MM.1S (cell line): ENCODE measurements at regions not wholly inside any gene's neighbourhood (a gene's known extent, or its start where the extent isn't known, plus 50 kb on each side); places are given as distances from the start of the nearest gene placed in this dataset.

ENCODE experiments used
- DNase-seq: peaks from one replicate; pipeline ENCODE4 v3.0.0-alpha.2; 2015
- H2AFZ ChIP-seq: fragments of 300-600 bp; sonication (generic); 2 replicates; pipeline ENCODE4 v1.6.0; 2016; ENCODE audit warnings: antibody characterized with exemption, low read length
- H3F3A ChIP-seq: fragments of 300-600 bp; sonication (generic); 2 replicates; pipeline ENCODE4 v1.6.1; 2016; ENCODE audit warnings: mild to moderate bottlenecking, antibody characterized with exemption, low read length, moderate library complexity, mixed read lengths; ENCODE audit not compliant: insufficient read depth
- H3K27ac ChIP-seq: fragments of 300-600 bp; sonication (generic); 2 replicates; pipeline ENCODE4 v1.5.1; 2016; ENCODE audit warnings: mild to moderate bottlenecking, low read length
- H3K27me3 ChIP-seq: fragments of 300-600 bp; sonication (generic); replicated peaks from 2 replicates; pipeline ENCODE4 v1.6.0; 2016; ENCODE audit warnings: low read length; ENCODE audit not compliant: insufficient read depth
- H3K36me3 ChIP-seq: fragments of 300-600 bp; sonication (generic); replicated peaks from 2 replicates; pipeline ENCODE4 v1.6.1; 2016; ENCODE audit warnings: mild to moderate bottlenecking, low read length, mixed read lengths; ENCODE audit not compliant: insufficient read depth
- H3K4me1 ChIP-seq: fragments of 300-600 bp; sonication (generic); 2 replicates; pipeline ENCODE4 v1.6.1; 2016; ENCODE audit warnings: low read length, mixed read lengths
- H3K4me2 ChIP-seq: fragments of 300-600 bp; sonication (generic); 2 replicates; pipeline ENCODE4 v1.6.0; 2016; ENCODE audit warnings: low read depth, low read length
- H3K4me3 ChIP-seq: fragments of 300-600 bp; sonication (generic); 2 replicates; pipeline ENCODE4 v1.5.1; 2016; ENCODE audit warnings: low read length, mixed read lengths
- H3K79me2 ChIP-seq: fragments of 300-600 bp; sonication (generic); 2 replicates; pipeline ENCODE4 v1.6.1; 2016; ENCODE audit warnings: mixed run types, low read length, mixed read lengths
- H3K9ac ChIP-seq: fragments of 300-600 bp; sonication (generic); 2 replicates; pipeline ENCODE4 v1.6.1; 2016; ENCODE audit warnings: low read length, mixed read lengths
- H3K9me2 ChIP-seq: fragments of 300-600 bp; sonication (generic); replicated peaks from 2 replicates; pipeline ENCODE4 v1.6.1; 2016; ENCODE audit warnings: mild to moderate bottlenecking, low read length, mixed read lengths; ENCODE audit not compliant: insufficient read depth
- H3K9me3 ChIP-seq: fragments of 300-600 bp; sonication (generic); replicated peaks from 2 replicates; pipeline ENCODE4 v1.6.1; 2016; ENCODE audit warnings: mild to moderate bottlenecking, low read length, mixed read lengths; ENCODE audit not compliant: insufficient read depth
- H4K20me1 ChIP-seq: fragments of 300-600 bp; sonication (generic); 2 replicates; pipeline ENCODE4 v1.6.1; 2016; ENCODE audit warnings: mild to moderate bottlenecking, low read length, moderate library complexity, mixed read lengths; ENCODE audit not compliant: insufficient read depth
- CTCF ChIP-seq: fragments of 300-600 bp; sonication (generic); IDR thresholded peaks from 2 replicates; pipeline ENCODE4 v1.5.1; 2016; ENCODE audit warnings: antibody characterized with exemption, low read length, mixed read lengths
- EZH2 ChIP-seq: fragments of 300-600 bp; sonication (generic); optimal IDR thresholded peaks from 2 replicates; pipeline ENCODE3; 2017; ENCODE audit warnings: low read depth, mild to moderate bottlenecking, antibody characterized with exemption, low read length, mixed read lengths
- EZH2phosphoT487 ChIP-seq: fragments of 300-600 bp; sonication (generic); IDR thresholded peaks from 2 replicates; pipeline ENCODE4 v1.6.1; 2018; ENCODE audit warnings: antibody characterized with exemption, low read length

GRCh38 chr12:61916831-61917230 is 343.4 kb upstream of the USP15 start:
- Histone ChIP-seq H3K27ac (no peak overlapping the region), H3K36me3 (no peaks in the 10 kb centered on the region), H3K4me2 (no peak overlapping the region), H3K27me3 (no peaks in the 10 kb centered on the region), H3K9me2 (no peaks in the 10 kb centered on the region), H3K9me3 (no peaks in the 10 kb centered on the region), H3K79me2 (no peaks in the 10 kb centered on the region), H3K4me1 (no peaks in the 10 kb centered on the region), H2AFZ (no peak overlapping the region), H4K20me1 (no peaks in the 10 kb centered on the region), H3K4me3 (no peak overlapping the region), H3F3A (no peaks in the 10 kb centered on the region), H3K9ac (no peak overlapping the region)
- no peak for TF ChIP-seq CTCF
- TF ChIP-seq EZH2: no peak
- TF ChIP-seq EZH2phosphoT487: no peak
- no peak for DNase-seq

- H3K79me2 ChIP-seq: no peaks in the 10 kb centered on the region
- no peak overlapping the region for H3K4me2 ChIP-seq
- no peak for TF ChIP-seq EZH2
- TF ChIP-seq CTCF: no peak
- no peak for TF ChIP-seq EZH2phosphoT487
- no peaks in the 10 kb centered on the region for H3K36me3 ChIP-seq
- no peak overlapping the region for H3K9ac ChIP-seq
- H3K27ac ChIP-seq: no peak overlapping the region
- H4K20me1 ChIP-seq: no peaks in the 10 kb centered on the region
- no peaks in the 10 kb centered on the region for H3K9me3 ChIP-seq
- no peak for DNase-seq
- H3K27me3 ChIP-seq: no peaks in the 10 kb centered on the region
- no peak overlapping the region for H2AFZ ChIP-seq
- no peaks in the 10 kb centered on the region for H3F3A ChIP-seq
- H3K9me2 ChIP-seq: no peaks in the 10 kb centered on the region
- H3K4me1 ChIP-seq: no peaks in the 10 kb centered on the region
- H3K4me3 ChIP-seq: no peak overlapping the region
Observed at GRCh38 chr12:61919686-61920085, 340.5 kb upstream of the USP15 start.

- no peak overlapping the region for H3K4me2 ChIP-seq
Observed at GRCh38 chr12:61920230-61920629, 340.0 kb upstream of the USP15 start.

More at GRCh38 chr12:61920230-61920629, 340.0 kb upstream of the USP15 start:
- H4K20me1 ChIP-seq: no peaks in the 10 kb centered on the region
- no peaks in the 10 kb centered on the region for H3K79me2 ChIP-seq
- no peaks in the 10 kb centered on the region for H3K36me3 ChIP-seq
- no peak overlapping the region for H3K4me3 ChIP-seq
- DNase-seq: no peak
- no peaks in the 10 kb centered on the region for H3K27me3 ChIP-seq
- H2AFZ ChIP-seq: no peak overlapping the region
- H3K4me1 ChIP-seq: no peaks in the 10 kb centered on the region
- TF ChIP-seq EZH2phosphoT487 (no peak), EZH2 (no peak), CTCF (no peak)
- no peaks in the 10 kb centered on the region for H3K9me2 ChIP-seq
- H3K9me3 ChIP-seq: no peaks in the 10 kb centered on the region
- H3F3A ChIP-seq: no peaks in the 10 kb centered on the region
- no peak overlapping the region for H3K9ac ChIP-seq
- no peak overlapping the region for H3K27ac ChIP-seq
